ENCODE measurements at regions not wholly inside any gene's neighbourhood (a gene's known extent, or its start where the extent isn't known, plus 50 kb on each side); places are given as distances from the start of the nearest gene placed in this dataset.

DNA sequence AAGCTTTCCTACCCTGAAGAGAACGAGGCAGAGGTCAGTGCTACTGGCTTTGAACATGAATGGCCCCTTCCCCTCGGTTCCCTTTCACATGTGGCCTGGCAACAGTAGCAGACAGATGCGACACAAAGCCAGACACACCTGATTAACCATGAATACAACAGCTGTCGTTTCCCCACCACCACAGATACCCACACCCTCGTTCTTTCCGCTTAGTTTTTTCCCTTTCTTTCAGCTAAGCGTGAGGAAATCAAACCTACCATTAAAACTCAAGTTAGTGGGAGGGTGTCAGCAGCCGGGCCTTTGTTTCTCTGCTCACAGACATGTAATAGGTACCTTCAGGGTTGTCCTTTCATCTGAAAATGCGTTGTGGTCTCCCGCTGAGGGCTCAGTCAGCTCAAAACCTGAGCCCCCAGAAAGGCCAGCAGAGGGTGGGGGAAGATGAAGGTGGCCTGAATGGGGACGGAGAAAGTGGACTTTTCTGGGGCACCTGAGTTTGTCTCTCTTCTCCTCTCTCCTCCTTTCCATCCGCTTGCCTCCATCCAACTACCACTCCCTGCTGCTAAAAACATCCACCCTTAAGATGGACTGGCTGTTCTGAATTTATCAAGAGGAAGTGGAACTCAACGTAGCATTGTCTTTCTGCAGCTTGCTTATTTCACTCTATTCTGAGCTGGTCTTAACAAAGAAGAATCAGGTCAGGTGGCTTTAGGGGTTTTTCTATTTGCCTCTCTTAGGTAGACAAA lies 516.6 kb upstream of the JARID2 start:
- no peak for DNase-seq (ENCODE audit: low spot score)
- in situ Hi-C loops (cut with HindIII; ENCODE audit: low sequenced_read_pairs): no loop called here

DNA sequence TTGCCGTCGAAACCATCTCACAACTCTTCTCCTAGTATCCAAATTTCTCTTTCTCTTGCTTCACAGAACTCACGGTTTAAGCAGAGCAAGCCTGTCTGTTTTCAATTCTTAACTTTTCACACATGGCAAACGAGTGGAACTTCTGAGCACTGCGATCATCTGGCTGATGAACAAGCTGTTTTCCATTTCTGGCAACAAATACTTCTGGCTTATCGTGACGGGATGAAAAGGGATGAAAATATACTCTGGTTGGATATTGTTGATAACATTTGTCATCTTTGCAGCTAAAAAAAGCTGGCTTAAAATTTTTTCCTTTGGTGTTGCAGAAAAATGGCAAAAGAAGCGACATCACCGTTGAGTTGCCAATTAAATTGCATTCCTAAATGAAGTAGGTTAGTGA lies 515.2 kb upstream of the JARID2 start:
- in situ Hi-C loops (cut with HindIII; ENCODE audit: low sequenced_read_pairs): no loop called here
- DNase-seq (ENCODE audit: low spot score): no peak

GRCh38 chr6:14731611-14732010 lies 514.3 kb upstream of the JARID2 start:
- DNase-seq (ENCODE audit: low spot score): no peak
- in situ Hi-C loops (cut with HindIII; ENCODE audit: low sequenced_read_pairs): no loop called here

DNA sequence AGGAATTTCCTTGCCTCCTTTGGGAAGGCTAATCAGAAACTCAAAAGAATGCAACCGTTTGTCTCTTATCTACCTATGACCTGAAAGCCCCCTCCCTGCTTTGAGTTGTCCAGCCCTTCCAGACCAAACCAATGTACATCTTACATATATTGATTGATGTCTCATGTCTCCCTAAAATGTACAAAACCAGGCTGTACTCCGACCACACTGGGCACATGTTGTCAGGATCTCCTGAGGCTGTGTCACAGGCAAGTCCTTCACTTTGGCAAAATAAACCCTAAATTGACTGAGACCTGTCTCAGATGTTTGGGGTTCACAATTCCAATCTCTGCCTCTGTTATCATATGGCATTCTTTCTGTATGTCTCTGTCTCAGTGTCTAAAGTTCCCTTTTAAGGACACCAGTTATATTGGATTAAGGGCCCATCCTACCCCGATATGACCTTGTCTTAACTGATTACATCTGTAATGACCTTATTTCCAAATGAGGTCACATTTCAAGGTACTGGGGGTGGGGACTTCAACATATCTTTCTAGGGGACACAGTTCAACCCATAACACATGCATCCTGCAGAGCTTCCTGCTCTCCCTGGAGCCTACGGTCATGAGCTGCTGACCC lies 513.5 kb upstream of the JARID2 start:
- in situ Hi-C loops (cut with HindIII; ENCODE audit: low sequenced_read_pairs): no loop called here

DNA sequence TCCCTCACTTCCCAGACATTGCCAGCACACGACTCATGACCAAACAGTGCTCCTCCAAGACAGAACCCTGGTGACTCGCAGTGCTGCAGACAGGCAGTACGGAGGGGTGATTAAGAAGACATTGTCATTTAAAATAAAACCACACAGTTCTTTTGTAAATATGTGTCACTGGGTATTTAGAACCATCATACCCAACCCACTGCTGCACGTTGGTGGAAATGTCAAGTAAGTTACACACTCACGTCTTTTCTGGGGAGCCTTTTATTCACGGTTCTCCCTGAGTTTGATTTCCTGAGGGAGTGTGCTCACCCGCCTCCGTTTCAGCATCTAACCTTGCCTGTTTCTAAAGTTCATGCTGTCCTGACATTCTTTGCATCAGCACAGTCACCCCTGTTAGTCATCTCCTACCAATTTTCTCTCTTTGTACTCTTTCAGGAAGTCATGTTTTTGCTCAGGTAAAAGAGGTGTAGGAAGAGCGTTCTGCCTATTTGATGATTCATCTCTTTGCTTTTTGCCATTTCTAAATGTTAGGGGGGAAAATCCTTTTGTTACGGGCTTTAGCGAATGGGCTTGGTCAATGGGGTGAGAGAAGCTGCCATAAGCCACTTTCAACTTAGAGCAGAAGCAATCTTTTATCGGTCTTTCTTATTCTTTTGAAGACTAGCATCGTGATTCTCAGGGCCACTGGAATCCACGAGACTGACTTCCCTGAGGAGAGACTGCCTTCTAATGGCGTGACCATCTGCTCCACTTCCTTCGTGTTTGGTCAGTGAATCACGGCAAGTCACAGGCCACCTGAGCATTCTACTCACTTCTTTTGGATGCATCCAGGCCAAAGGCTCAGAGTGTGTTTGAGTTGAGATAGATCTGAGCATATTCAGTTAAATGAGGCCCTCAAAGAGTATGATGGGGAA lies 512.8 kb upstream of the JARID2 start:
- peak; percentile 49 for DNase-seq (ENCODE audit: low spot score)
- in situ Hi-C loops (cut with HindIII; ENCODE audit: low sequenced_read_pairs): no loop called here

More for the DNA sequence above, 513.5 kb upstream of the JARID2 start:
- no peak for DNase-seq (ENCODE audit: low spot score)

DNA sequence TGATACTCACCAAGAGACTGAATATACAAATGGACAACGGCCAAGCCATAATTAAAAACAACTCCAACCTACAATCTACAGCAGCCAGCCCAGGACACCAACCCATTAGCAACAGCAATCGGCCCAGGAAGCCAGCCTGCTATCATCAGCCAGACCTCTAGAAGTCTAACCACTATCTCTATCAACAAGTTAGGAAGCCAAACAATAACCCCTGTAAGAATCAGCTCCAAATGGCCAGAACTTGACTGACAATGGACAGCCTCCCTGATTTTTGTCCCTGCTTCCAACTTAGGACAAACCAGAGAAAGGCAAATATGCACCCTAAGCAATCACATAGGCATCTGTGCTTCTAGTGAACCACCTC lies 511.8 kb upstream of the JARID2 start:
- in situ Hi-C loops (cut with HindIII; ENCODE audit: low sequenced_read_pairs): no loop called here
- no peak for DNase-seq (ENCODE audit: low spot score)

- no peak for DNase-seq (ENCODE audit: low spot score)
- in situ Hi-C loops (cut with HindIII; ENCODE audit: low sequenced_read_pairs): no loop called here
Observed at GRCh38 chr6:14734416-14735340, 511.2 kb upstream of the JARID2 start.

DNA sequence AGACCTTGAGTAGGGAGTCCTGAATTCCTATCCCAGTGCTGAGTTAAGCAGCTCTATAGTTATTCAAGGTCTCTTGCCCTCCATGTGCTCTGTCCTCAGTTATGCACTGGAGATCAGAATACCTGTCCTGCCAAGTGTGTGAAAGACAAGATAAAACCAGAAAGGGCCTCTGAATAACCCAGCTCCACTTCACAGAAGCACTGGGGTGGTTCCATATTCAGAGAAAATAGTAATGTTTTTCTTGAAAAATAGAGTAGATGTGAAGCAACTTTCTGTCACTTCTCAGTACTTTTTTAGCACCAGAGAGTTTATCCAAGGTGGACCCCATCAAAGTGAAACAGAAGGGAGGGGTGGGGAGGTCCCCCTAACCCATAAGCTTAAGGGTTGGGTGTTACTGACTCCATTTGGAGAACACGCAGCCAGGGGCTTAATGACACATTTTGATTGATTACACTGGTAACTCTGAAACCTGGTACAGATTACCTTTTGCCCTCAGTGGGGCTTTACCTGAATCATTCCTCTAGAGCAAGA lies 509.8 kb upstream of the JARID2 start:
- in situ Hi-C loops (cut with HindIII; ENCODE audit: low sequenced_read_pairs): no loop called here
- DNase-seq (ENCODE audit: low spot score): no peak

GRCh38 chr6:14736554-14736953 lies 509.3 kb upstream of the JARID2 start:
- DNase-seq (ENCODE audit: low spot score): no peak
- in situ Hi-C loops (cut with HindIII; ENCODE audit: low sequenced_read_pairs): no loop called here

DNA sequence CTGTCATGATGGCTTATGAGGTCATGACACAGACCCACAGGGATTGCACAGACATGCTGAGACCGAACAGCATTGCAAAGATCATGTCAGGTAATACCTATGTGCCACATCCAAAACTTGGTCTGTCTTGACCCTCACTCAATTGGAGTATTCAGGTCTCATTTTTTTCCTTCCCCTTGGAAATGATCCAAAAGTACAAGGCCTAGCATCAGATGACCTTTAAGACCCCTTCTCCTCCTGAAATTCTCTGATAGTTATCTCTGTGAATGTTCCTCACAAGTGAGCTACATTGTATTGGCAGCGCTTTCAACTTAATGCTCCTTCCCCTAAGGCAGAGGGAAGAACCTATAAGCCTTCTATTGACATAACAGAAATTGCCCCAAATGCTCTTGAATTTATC lies 507.4 kb upstream of the JARID2 start:
- in situ Hi-C loops (cut with HindIII; ENCODE audit: low sequenced_read_pairs): no loop called here
- DNase-seq (ENCODE audit: low spot score): no peak

DNA sequence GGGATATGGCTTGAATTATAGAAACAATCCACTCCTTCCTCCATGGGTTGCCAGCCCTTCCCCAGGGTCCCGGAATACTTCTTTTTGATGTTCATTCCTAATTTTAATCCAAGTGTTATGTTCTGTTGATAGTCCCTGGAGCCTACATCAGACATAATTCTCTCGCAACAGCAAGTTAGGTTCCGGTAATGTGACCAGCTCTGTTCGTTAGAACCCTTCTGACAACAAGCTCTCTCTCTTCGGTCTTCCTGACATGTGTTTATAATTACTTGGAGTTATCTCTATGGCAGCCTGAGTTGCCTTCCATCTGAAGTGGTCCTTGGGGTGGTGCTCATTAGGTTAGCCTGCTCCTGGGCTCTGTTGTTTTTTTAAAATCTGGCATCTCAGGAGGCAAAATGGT lies 506.9 kb upstream of the JARID2 start:
- in situ Hi-C loops (cut with HindIII; ENCODE audit: low sequenced_read_pairs): no loop called here
- DNase-seq (ENCODE audit: low spot score): no peak

DNA sequence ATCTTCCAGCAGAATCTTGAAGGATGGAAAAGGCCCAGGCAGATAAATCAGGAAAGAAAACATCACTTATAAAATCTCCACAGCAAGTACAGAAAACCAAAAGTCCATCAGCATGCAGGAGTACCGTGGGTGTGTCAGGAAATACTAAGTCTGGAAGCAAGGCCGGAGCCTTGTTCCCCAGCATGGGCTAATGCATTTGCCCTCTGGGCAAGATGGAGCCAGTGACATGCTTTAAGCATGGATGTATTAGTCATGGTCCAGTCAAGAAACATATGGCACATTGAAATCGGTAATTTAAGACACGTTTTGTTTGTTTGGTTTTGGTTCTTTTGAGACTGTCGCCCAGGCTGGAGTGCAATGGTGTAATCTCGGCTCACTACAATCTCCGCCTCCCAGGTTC lies 506.0 kb upstream of the JARID2 start:
- no peak for DNase-seq (ENCODE audit: low spot score)
- in situ Hi-C loops (cut with HindIII; ENCODE audit: low sequenced_read_pairs): no loop called here

DNA sequence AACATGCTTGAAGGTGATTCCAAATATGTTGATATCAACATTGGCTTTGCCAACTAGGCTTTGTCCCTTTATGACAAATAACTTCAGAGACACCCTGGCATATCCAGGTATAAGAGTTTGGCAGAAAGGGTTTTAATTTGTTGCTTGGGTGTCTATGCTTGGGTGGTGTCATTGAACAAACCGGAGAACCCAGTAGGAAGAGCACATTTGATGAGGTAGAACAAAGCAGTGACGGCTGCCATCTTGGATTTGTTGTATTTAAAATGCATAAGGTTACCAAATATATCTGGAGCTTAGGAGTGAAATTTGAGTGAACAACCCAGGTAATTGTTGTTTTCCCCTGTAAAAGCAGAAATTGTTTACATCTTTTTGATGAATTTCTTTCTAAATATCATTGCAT lies 503.7 kb upstream of the JARID2 start:
- no peak for DNase-seq (ENCODE audit: low spot score)
- in situ Hi-C loops (cut with HindIII; ENCODE audit: low sequenced_read_pairs): no loop called here

- in situ Hi-C loops (cut with HindIII; ENCODE audit: low sequenced_read_pairs): no loop called here
- DNase-seq (ENCODE audit: low spot score): no peak
Observed at GRCh38 chr6:14742680-14743079, 503.2 kb upstream of the JARID2 start.

GRCh38 chr6:14743144-14743473 lies 502.8 kb upstream of the JARID2 start:
- in situ Hi-C loops (cut with HindIII; ENCODE audit: low sequenced_read_pairs): no loop called here
- no peak for DNase-seq (ENCODE audit: low spot score)

DNA sequence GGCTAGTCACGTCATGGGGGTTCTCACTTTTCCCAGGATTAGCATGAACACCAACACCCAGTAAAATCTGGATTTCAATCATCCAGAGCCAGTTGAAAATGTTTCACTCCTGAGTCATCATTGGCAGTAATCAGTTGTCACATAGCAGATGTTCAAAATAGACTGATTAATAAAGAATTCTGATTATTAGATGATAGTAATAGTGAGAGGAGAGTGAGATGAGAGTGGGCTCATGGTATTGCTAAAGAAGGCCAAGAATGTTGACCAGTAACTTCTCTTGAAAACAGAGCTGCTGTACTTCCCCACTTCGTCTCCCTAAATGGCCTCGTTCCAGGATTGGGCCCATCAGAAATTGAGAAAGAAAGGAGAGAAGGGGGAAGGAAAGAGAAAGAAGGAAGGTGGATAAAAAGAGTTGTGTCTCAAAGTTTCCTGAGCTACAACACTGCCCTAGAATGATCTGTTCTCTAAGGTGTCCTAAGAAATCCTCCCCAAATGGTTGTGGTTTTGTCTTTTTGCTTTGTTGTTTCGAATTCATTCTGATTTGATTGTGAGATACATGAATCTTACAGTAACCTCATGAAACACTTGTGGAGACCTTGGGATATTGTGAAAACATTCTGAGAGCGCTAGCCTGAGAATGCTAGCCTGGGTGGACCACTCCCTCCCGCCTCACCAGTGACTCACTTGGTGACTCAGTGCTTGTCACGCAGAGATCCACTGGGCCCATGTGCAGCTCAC lies 502.2 kb upstream of the JARID2 start:
- DNase-seq (ENCODE audit: low spot score): no peak
- in situ Hi-C loops (cut with HindIII; ENCODE audit: low sequenced_read_pairs): no loop called here

- DNase-seq (ENCODE audit: low spot score): no peak
- in situ Hi-C loops (cut with HindIII; ENCODE audit: low sequenced_read_pairs): no loop called here
Observed at GRCh38 chr6:14744212-14744556, 501.7 kb upstream of the JARID2 start.

DNA sequence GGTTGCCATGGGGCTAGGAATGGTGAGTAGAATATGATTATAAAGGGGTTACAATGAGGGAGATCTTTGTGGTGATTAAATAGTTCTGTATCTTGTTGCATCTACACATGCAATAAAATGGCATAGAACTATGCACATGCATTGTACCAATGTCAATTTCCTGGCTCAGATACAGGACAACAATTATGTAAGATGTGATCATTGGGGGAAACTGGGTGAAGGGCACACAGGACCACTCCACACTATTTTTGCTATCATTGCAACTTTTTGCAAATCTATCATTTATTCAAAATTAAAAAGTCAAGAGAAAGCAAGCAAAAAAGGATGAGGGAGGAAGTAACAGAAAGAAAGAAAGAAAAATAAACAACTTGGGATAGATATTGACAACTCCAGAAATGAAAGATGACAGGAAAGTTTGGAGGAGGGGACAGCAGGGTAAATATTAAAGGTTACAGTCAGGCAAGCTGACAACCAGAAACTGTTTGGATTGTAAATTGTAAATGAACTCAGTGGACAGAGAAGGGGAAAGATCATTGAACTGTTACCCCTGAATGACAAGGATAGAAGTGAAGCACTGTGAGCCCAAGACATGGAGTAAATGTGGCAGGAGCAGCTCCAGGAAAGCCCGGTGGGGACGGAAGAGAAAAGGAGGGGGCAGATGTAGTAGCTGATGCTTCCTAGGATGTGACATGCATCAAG lies 499.6 kb upstream of the JARID2 start:
- in situ Hi-C loops (cut with HindIII; ENCODE audit: low sequenced_read_pairs): no loop called here
- DNase-seq (ENCODE audit: low spot score): no peak
